B cell (primary cell): ENCODE measurements at regions not wholly inside any gene's neighbourhood (a gene's known extent, or its start where the extent isn't known, plus 50 kb on each side); places are given as distances from the start of the nearest gene placed in this dataset.
"Not testable (repeated sequence)": the region's sequence is repeated elsewhere in the genome, so short reads cannot be mapped to it uniquely, and the experiment has no call there.

Source experiments
- ATAC-seq: fragments of 200-7000 bp; cut with Tn5 transposase; one replicate; pipeline ENCODE4 v1.10.0; 2021; ENCODE audit warnings: low read depth, mild to moderate bottlenecking, moderate number of reproducible peaks, moderate library complexity
- CTCF ChIA-PET: fragments of 350-600 bp; sonication (Branson Sonifier 250); formaldehyde crosslinking; loops from one replicate; lab custom pipeline; 2021; ENCODE audit warnings: antibody characterized with exemption, inconsistent platforms; lab: Charles Lee
- POLR2A ChIA-PET: fragments of 350-600 bp; sonication (Branson Sonifier 250); formaldehyde crosslinking; loops from one replicate; lab custom pipeline; 2021; ENCODE audit warnings: antibody characterized with exemption; lab: Charles Lee
- DNase-seq: peaks from one replicate; pipeline ENCODE4 v3.0.0; 2013
- H2AFZ ChIP-seq: 2 replicates; pipeline ENCODE4 v1.6.1; 2012; ENCODE audit warnings: mild to moderate bottlenecking, low read depth, low read length; ENCODE audit not compliant: insufficient read depth, poor library complexity, severe bottlenecking
- H3K27ac ChIP-seq, 2 donors: 1 replicate in 1 of 2; 2 replicates in 1 of 2; pipeline ENCODE4 v1.5.1; 2012 to 2013; ENCODE audit warnings: low read length in 2 of 2, mild to moderate bottlenecking in 2 of 2, moderate library complexity in 1 of 2
- H3K27me3 ChIP-seq, 4 experiments: fragments of 200-600 bp in 1 of 4; sonication (generic) in 1 of 4; replicated peaks in 1 of 4; 1 replicate in 2 of 4; 2 replicates in 2 of 4; pipeline versions ENCODE4 v1.6.1 to v1.7.0; 2013 to 2016; ENCODE audit warnings: low read length in 3 of 4, mild to moderate bottlenecking in 2 of 4, mixed read lengths in 1 of 4, moderate library complexity in 1 of 4; ENCODE audit not compliant: insufficient read depth in 4 of 4, control insufficient read depth in 3 of 4; ENCODE audit errors: control extremely low read depth in 1 of 4
- H3K36me3 ChIP-seq, 2 experiments: replicated peaks in 1 of 2; 1 replicate in 1 of 2; 2 replicates in 1 of 2; pipeline versions ENCODE4 v1.6.1 to v1.7.1; 2013; ENCODE audit warnings: low read length in 1 of 2; ENCODE audit not compliant: insufficient read depth in 2 of 2, control insufficient read depth in 1 of 2; ENCODE audit errors: control extremely low read depth in 1 of 2, extremely low read depth in 1 of 2
- H3K4me1 ChIP-seq, 2 donors: fragments of 200-600 bp in 1 of 2; sonication (generic) in 1 of 2; 1 replicate in 1 of 2; 2 replicates in 1 of 2; pipeline versions ENCODE4 v1.5.1 to v1.6.1; 2013 to 2017; ENCODE audit warnings: low read length in 2 of 2; ENCODE audit not compliant: control insufficient read depth in 2 of 2, insufficient read depth in 2 of 2
- H3K4me2 ChIP-seq: replicated peaks from 2 replicates; pipeline ENCODE3; 2012; ENCODE audit warnings: mild to moderate bottlenecking, low read depth, low read length; ENCODE audit not compliant: poor library complexity, severe bottlenecking
- H3K4me3 ChIP-seq, 5 experiments: fragments of 200-600 bp in 1 of 5; sonication (generic) in 1 of 5; 1 replicate in 3 of 5; 2 replicates in 2 of 5; pipeline versions ENCODE4 v1.5.1 to v1.7.0; 2011 to 2016; ENCODE audit warnings: low read length in 4 of 5, mild to moderate bottlenecking in 4 of 5, low read depth in 2 of 5, control low read depth in 1 of 5, moderate library complexity in 1 of 5; ENCODE audit not compliant: insufficient read depth in 1 of 5; ENCODE audit errors: control extremely low read depth in 1 of 5, extremely low read depth in 1 of 5
- H3K79me2 ChIP-seq: fragments of 200-600 bp; sonication (generic); one replicate; pipeline ENCODE4 v1.6.0; 2016; ENCODE audit warnings: low read length; ENCODE audit not compliant: control insufficient read depth, insufficient read depth
- H3K9ac ChIP-seq: fragments of 200-600 bp; sonication (generic); 2 replicates; pipeline ENCODE4 v1.6.1; 2017; ENCODE audit warnings: mild to moderate bottlenecking, low read length, moderate library complexity
- H3K9me3 ChIP-seq, 3 donors: one replicate each; pipeline versions ENCODE4 v1.6.1 to v1.7.1; 2013; ENCODE audit warnings: low read length in 2 of 3; ENCODE audit not compliant: control insufficient read depth in 2 of 3, insufficient read depth in 1 of 3; ENCODE audit errors: control extremely low read depth in 1 of 3
- H4K20me1 ChIP-seq: 2 replicates; pipeline ENCODE4 v1.6.0; 2012; ENCODE audit warnings: mild to moderate bottlenecking, low read length; ENCODE audit not compliant: insufficient read depth, control insufficient read depth, poor library complexity, severe bottlenecking
- H3K27ac Mint-ChIP-seq: one replicate; pipeline ENCODE4 v1.8.0; 2021; ENCODE audit warnings: mixed read lengths
- H3K27me3 Mint-ChIP-seq: one replicate; pipeline ENCODE4 v1.8.0; 2021; ENCODE audit warnings: mixed read lengths
- H3K4me1 Mint-ChIP-seq: one replicate; pipeline ENCODE4 v1.8.0; 2021; ENCODE audit warnings: mixed read lengths
- H3K4me3 Mint-ChIP-seq: one replicate; pipeline ENCODE4 v1.8.0; 2021; ENCODE audit warnings: mixed read lengths
- H3K9me3 Mint-ChIP-seq: one replicate; pipeline ENCODE4 v1.8.0; 2022; ENCODE audit warnings: mixed read lengths; ENCODE audit not compliant: insufficient read depth
- WGBS: methylation state at CpG from one replicate; pipeline ENCODE4 v1.1.5; 2013; ENCODE audit warnings: missing lambda C conversion rate; ENCODE audit not compliant: insufficient coverage; 5-methylcytosine and 5-hydroxymethylcytosine counted together
- intact Hi-C: fragments of 100-400 bp; cut with micrococcal nuclease; formaldehyde crosslinking; loops from one replicate; pipeline ENCODE4 v1.10.0; 2022

DNA sequence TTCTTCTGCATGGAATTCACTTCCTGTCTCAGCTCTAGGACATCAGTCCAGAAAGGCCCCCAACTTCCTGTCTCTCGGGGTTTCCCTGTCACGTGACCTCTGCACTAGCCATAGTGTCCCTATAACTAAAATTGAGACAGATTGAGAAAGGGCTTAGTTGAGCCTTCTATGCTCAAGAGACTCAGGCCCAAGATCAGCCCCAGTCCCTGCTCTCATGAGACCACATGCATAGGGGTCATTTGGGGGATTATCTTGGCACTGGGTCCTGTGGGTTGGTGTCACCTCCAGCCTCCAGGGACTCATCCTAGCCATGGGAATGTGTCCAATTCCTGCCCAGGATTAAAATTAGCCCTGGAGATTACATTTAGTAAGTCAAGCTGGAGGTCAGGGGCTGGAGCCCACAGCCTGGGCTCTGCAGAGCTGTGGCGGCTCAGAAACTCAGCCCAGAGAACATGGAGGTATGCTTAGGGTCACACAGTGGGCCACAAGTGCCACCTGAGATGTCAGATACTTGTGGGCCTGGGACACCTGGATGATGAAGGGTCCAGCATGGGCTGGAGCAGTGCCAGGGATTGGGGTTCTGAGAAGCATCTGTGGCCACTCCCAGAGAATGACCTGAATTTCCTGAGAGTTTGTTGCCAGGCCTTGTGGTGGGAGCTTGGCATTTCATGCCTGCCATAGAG, 174.3 kb upstream of the TPTE start:
- H3K27ac ChIP-seq, H3K79me2 ChIP-seq, H3K9ac ChIP-seq, H4K20me1 ChIP-seq, H3K4me1 ChIP-seq, POLR2A ChIA-PET, ATAC-seq, H2AFZ ChIP-seq, H3K4me3 Mint-ChIP-seq, H3K4me2 ChIP-seq, CTCF ChIA-PET, H3K4me3 ChIP-seq, H3K27me3 ChIP-seq, H3K4me1 Mint-ChIP-seq, H3K27ac Mint-ChIP-seq, H3K27me3 Mint-ChIP-seq, H3K36me3 ChIP-seq, intact Hi-C loops: not testable (repeated sequence)
- DNase-seq, result peak; percentile 4
- peaks cover 0 to 46% (median 27%) of the 10 kb centered on the region in 3 donors for H3K9me3 ChIP-seq
- peaks cover 24% of the 10 kb centered on the region for H3K9me3 Mint-ChIP-seq
- WGBS, result 70% methylated on average over 1 of the region's 3 CpGs

GRCh38 chr21:10347675-10348074, 173.7 kb upstream of the TPTE start:
- H3K79me2 ChIP-seq, H3K9ac ChIP-seq, H3K4me1 Mint-ChIP-seq, H3K4me1 ChIP-seq, CTCF ChIA-PET, H3K27ac Mint-ChIP-seq, H2AFZ ChIP-seq, H3K4me3 ChIP-seq, H4K20me1 ChIP-seq, H3K4me3 Mint-ChIP-seq, H3K27me3 ChIP-seq, H3K4me2 ChIP-seq, intact Hi-C loops, ATAC-seq, H3K27ac ChIP-seq, POLR2A ChIA-PET, DNase-seq, H3K36me3 ChIP-seq, H3K27me3 Mint-ChIP-seq: not testable (repeated sequence)
- H3K9me3 Mint-ChIP-seq, result peaks cover 28% of the 10 kb centered on the region
- H3K9me3 ChIP-seq, result peaks cover 0 to 42% (median 27%) of the 10 kb centered on the region in 3 donors
- WGBS, result 72% methylated on average over 7 of the region's 7 CpGs

DNA sequence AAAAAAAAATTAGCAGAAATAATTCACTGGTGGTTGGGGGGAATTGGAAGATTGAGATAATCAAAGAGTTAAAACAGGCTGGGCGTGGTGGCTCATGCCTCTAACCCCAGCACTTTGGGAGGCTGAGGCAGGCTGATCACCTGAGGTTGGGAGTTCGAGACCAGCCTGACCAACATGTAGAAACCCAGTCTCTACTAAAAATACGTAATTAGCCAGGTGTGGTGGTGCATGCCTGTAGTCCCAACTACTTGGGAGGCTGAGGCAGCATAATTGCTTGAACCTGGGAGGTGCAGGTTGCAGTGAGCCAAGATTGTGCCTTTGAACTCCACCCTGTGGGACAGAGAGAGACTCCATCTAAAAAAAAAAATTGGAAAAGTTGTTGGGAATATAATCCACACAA, 173.2 kb upstream of the TPTE start:
- H3K9ac ChIP-seq, intact Hi-C loops, POLR2A ChIA-PET, H2AFZ ChIP-seq, H3K4me2 ChIP-seq, ATAC-seq, H3K27me3 Mint-ChIP-seq, H3K27ac ChIP-seq, H3K79me2 ChIP-seq, H3K36me3 ChIP-seq, H3K4me3 Mint-ChIP-seq, CTCF ChIA-PET, H3K27me3 ChIP-seq, H3K4me3 ChIP-seq, H3K4me1 ChIP-seq, H4K20me1 ChIP-seq, H3K27ac Mint-ChIP-seq, DNase-seq, H3K4me1 Mint-ChIP-seq: not testable (repeated sequence)
- 55% methylated on average over 2 of the region's 3 CpGs for WGBS
- peaks cover 0 to 39% (median 29%) of the 10 kb centered on the region in 3 donors for H3K9me3 ChIP-seq
- H3K9me3 Mint-ChIP-seq, result peaks cover 31% of the 10 kb centered on the region

- POLR2A ChIA-PET, H2AFZ ChIP-seq, H4K20me1 ChIP-seq, CTCF ChIA-PET, DNase-seq, ATAC-seq, H3K4me3 ChIP-seq, H3K4me1 ChIP-seq, H3K27me3 Mint-ChIP-seq, H3K4me3 Mint-ChIP-seq, intact Hi-C loops, H3K27me3 ChIP-seq, H3K9ac ChIP-seq, H3K27ac ChIP-seq, H3K4me2 ChIP-seq, H3K79me2 ChIP-seq, H3K4me1 Mint-ChIP-seq, H3K36me3 ChIP-seq, H3K27ac Mint-ChIP-seq: not testable (repeated sequence)
- WGBS, result 47% methylated on average over 5 of the region's 5 CpGs
- peaks cover 6 to 27% (median 15%) of the 10 kb centered on the region in 3 donors for H3K9me3 ChIP-seq
- H3K9me3 Mint-ChIP-seq, result peaks cover 28% of the 10 kb centered on the region
Observed at GRCh38 chr21:10354851-10355578, 166.4 kb upstream of the TPTE start.
